RWPE1 (cell line): ENCODE measurements at regions not wholly inside any gene's neighbourhood (a gene's known extent, or its start where the extent isn't known, plus 50 kb on each side); places are given as distances from the start of the nearest gene placed in this dataset.

Experiments
- CTCF ChIA-PET: fragments of 350-600 bp; sonication (Branson Sonifier 250); formaldehyde crosslinking; extraction: SDS; loops from one replicate; lab custom pipeline; 2021; lab: Yijun Ruan, JAX
- POLR2A ChIA-PET: fragments of 400-600 bp; formaldehyde crosslinking; extraction: SDS; loops from one replicate; lab custom pipeline; 2020; ENCODE audit warnings: antibody characterized with exemption; ENCODE audit not compliant: low non-redundant PET; lab: Yijun Ruan, JAX
- DNase-seq: peaks from one replicate; pipeline ENCODE4 v3.0.0; 2012; ENCODE audit warnings: low spot score
- H3K27ac ChIP-seq: fragments of 450-650 bp; 2 replicates; pipeline ENCODE4 v1.5.1; 2017
- CTCF ChIP-seq: fragments of 450-650 bp; conservative IDR thresholded peaks from 2 replicates; pipeline ENCODE4 v1.5.1; 2017; ENCODE audit warnings: low read depth, mild to moderate bottlenecking

- DNase-seq = no peak
- no peak overlapping the region for H3K27ac ChIP-seq
- ChIA-PET POLR2A (no interaction called here), CTCF (no interaction called here)
- TF ChIP-seq CTCF = no peak
Measured at GRCh38 chr13:84653915-84654534, 771.8 kb upstream of the SLITRK1 start.

- CTCF ChIA-PET = no interaction called here
- POLR2A ChIA-PET = no interaction called here
Measured at GRCh38 chr13:84651705-84652104, 769.4 kb upstream of the SLITRK1 start.

GRCh38 chr13:84651288-84651687, 769.0 kb upstream of the SLITRK1 start:
- CTCF ChIA-PET = no interaction called here
- no peak overlapping the region for H3K27ac ChIP-seq
- POLR2A ChIA-PET = no interaction called here
- TF ChIP-seq CTCF = no peak
- peak; percentile 13 for DNase-seq

More at GRCh38 chr13:84651705-84652104, 769.4 kb upstream of the SLITRK1 start:
- DNase-seq = no peak
- no peak for TF ChIP-seq CTCF
- H3K27ac ChIP-seq = no peak overlapping the region

GRCh38 chr13:84649853-84650252, 767.6 kb upstream of the SLITRK1 start:
- TF ChIP-seq CTCF = no peak
- no peak overlapping the region for H3K27ac ChIP-seq
- ChIA-PET CTCF (interaction anchor here (0.7 to 0.8 kb wide), 2 partner anchors 558 to 1487 kb away, joined by 3 to 4 read pairs; no protein-coding TSS in a partner anchor), POLR2A (no interaction called here)
- DNase-seq = peak; percentile 4

- DNase-seq = no peak
- CTCF ChIA-PET = interaction anchor here (0.7 to 0.8 kb wide), 4 partner anchors 69 to 1401 kb away, joined by 3 to 4 read pairs (median 3); no protein-coding TSS in a partner anchor
- TF ChIP-seq CTCF = peak; percentile 54
- POLR2A ChIA-PET = no interaction called here
- H3K27ac ChIP-seq = no peak overlapping the region
Measured at GRCh38 chr13:84648069-84648640, 765.9 kb upstream of the SLITRK1 start.

- no peak for DNase-seq
- TF ChIP-seq CTCF = no peak
- ChIA-PET POLR2A (no interaction called here), CTCF (no interaction called here)
- no peak overlapping the region for H3K27ac ChIP-seq
Measured at GRCh38 chr13:84646957-84647356, 764.7 kb upstream of the SLITRK1 start.
